22Rv1 (cell line): ENCODE measurements at regions not wholly inside any gene's neighbourhood (a gene's known extent, or its start where the extent isn't known, plus 50 kb on each side); places are given as distances from the start of the nearest gene placed in this dataset.

Experiments
- CTCF ChIP-seq: fragments of 450-650 bp; IDR thresholded peaks from 2 replicates; pipeline ENCODE4 v1.5.1; 2017; ENCODE audit warnings: mild to moderate bottlenecking
- ZFX ChIP-seq: fragments of 450-650 bp; IDR thresholded peaks from 2 replicates; pipeline ENCODE4 v1.6.1; 2017; ENCODE audit warnings: antibody characterized with exemption, borderline replicate concordance

- no peak for TF ChIP-seq CTCF
- TF ChIP-seq ZFX = no peak
These were observed 105.8 kb downstream of the ALDH8A1 start for GRCh38 chr6:134844120-134844519.
